Thyroid gland (tissue), 4 donors: ENCODE measurements at regions not wholly inside any gene's neighbourhood (a gene's known extent, or its start where the extent isn't known, plus 50 kb on each side); places are given as distances from the start of the nearest gene placed in this dataset.

Source experiments
- DNase-seq, 2 donors: peaks; one replicate each; pipeline ENCODE4 v3.0.0-alpha.2; 2019
- H3K27ac ChIP-seq, 3 donors: fragments of 200-600 bp; sonication (generic); 1 replicate in 2 of 3; 2 replicates in 1 of 3; pipeline ENCODE4 v1.5.1; 2016 to 2019; ENCODE audit warnings: mild to moderate bottlenecking in 1 of 3, moderate library complexity in 1 of 3
- H3K27me3 ChIP-seq: fragments of 200-600 bp; sonication (generic); one replicate; pipeline ENCODE4 v1.5.1; 2019
- H3K36me3 ChIP-seq, 2 donors: fragments of 200-600 bp; sonication (generic); one replicate each; pipeline ENCODE4 v1.5.1; 2016 to 2019
- H3K4me1 ChIP-seq, 2 donors: fragments of 200-600 bp; sonication (generic); one replicate each; pipeline ENCODE4 v1.5.1; 2017 to 2019
- H3K4me3 ChIP-seq, 3 donors: fragments of 200-600 bp; sonication (generic); replicated peaks in 1 of 3; 1 replicate in 2 of 3; 2 replicates in 1 of 3; pipeline ENCODE4 v1.5.1; 2016; ENCODE audit warnings: mild to moderate bottlenecking in 1 of 3
- H3K9me3 ChIP-seq: fragments of 200-600 bp; sonication (generic); one replicate; pipeline ENCODE4 v1.5.1; 2017
- CTCF ChIP-seq, 6 experiments: fragments of 200-600 bp in 3 of 6; fragments of 450-650 bp in 3 of 6; sonication (generic) in 3 of 6; IDR thresholded peaks; one replicate each; pipeline ENCODE4 v1.5.1; 2016 to 2019; ENCODE audit warnings: antibody characterized with exemption in 6 of 6, mild to moderate bottlenecking in 2 of 6, inconsistent platforms in 1 of 6, moderate library complexity in 1 of 6
- POLR2A ChIP-seq, 2 donors: fragments of 450-650 bp; IDR thresholded peaks; one replicate each; pipeline ENCODE4 v1.6.1; 2017; ENCODE audit warnings: antibody characterized with exemption in 2 of 2, mild to moderate bottlenecking in 2 of 2, moderate library complexity in 1 of 2
- WGBS, 2 donors: methylation state at CpG; one replicate each; pipeline ENCODE4 v1.1.5; 2017; 5-methylcytosine and 5-hydroxymethylcytosine counted together
- intact Hi-C: fragments of 100-400 bp; cut with DNase I; formaldehyde crosslinking; loops from one replicate; pipeline ENCODE4 v1.15.1; 2023

GRCh38 chr5:89128092-89128491 lies 245.1 kb upstream of the MEF2C start:
- no peak for DNase-seq
- H3K4me3 ChIP-seq = no peak overlapping the region
- H3K36me3 ChIP-seq = no peaks in the 10 kb centered on the region
- no peaks in the 10 kb centered on the region for H3K4me1 ChIP-seq
- H3K9me3 ChIP-seq = no peaks in the 10 kb centered on the region
- no peak overlapping the region for H3K27ac ChIP-seq
- intact Hi-C loops = no loop called here
- H3K27me3 ChIP-seq = no peaks in the 10 kb centered on the region
- TF ChIP-seq CTCF (IDR thresholded peaks at IDR 0.05) = no peak
- no peak for TF ChIP-seq POLR2A (IDR thresholded peaks at IDR 0.05)
- 55 to 83% methylated on average over 2 of the region's 2 CpGs for WGBS, 2 donors

GRCh38 chr5:89127191-89127590 lies 244.2 kb upstream of the MEF2C start:
- 89 to 92% methylated on average over 3 of the region's 3 CpGs for WGBS, 2 donors
- intact Hi-C loops = no loop called here
- H3K36me3 ChIP-seq = no peaks in the 10 kb centered on the region

GRCh38 chr5:89125372-89125771 lies 242.4 kb upstream of the MEF2C start:
- Histone ChIP-seq H3K36me3 (no peaks in the 10 kb centered on the region), H3K9me3 (no peaks in the 10 kb centered on the region), H3K27ac (no peak overlapping the region), H3K4me3 (no peak overlapping the region), H3K27me3 (no peaks in the 10 kb centered on the region), H3K4me1 (no peaks in the 10 kb centered on the region)
- intact Hi-C loops = no loop called here
- 94 to 96% methylated on average over 2 of the region's 2 CpGs for whole genome bisulfite sequencing, 2 donors
- TF ChIP-seq POLR2A (IDR thresholded peaks at IDR 0.05) (no peak), CTCF (IDR thresholded peaks at IDR 0.05) (no peak)
- no peak for DNase-seq

More at GRCh38 chr5:89127191-89127590, 244.2 kb upstream of the MEF2C start:
- Histone ChIP-seq H3K9me3 (no peaks in the 10 kb centered on the region), H3K27ac (no peak overlapping the region), H3K4me3 (no peak overlapping the region), H3K4me1 (no peaks in the 10 kb centered on the region), H3K27me3 (no peaks in the 10 kb centered on the region)
- DNase-seq = no peak
- TF ChIP-seq CTCF (IDR thresholded peaks at IDR 0.05) (no peak), POLR2A (IDR thresholded peaks at IDR 0.05) (no peak)

- Histone ChIP-seq H3K36me3 (no peaks in the 10 kb centered on the region), H3K4me1 (no peaks in the 10 kb centered on the region), H3K4me3 (no peak overlapping the region), H3K27ac (no peak overlapping the region), H3K9me3 (no peaks in the 10 kb centered on the region), H3K27me3 (no peaks in the 10 kb centered on the region)
- intact Hi-C loops = no loop called here
- WGBS, 2 donors = 82 to 85% methylated on average over 2 of the region's 2 CpGs
- no peak for TF ChIP-seq CTCF (IDR thresholded peaks at IDR 0.05)
- TF ChIP-seq POLR2A (IDR thresholded peaks at IDR 0.05) = no peak
- no peak for DNase-seq
These were observed 240.6 kb upstream of the MEF2C start for GRCh38 chr5:89123581-89123980.

- Histone ChIP-seq H3K27ac (no peak overlapping the region), H3K4me1 (no peaks in the 10 kb centered on the region), H3K9me3 (no peaks in the 10 kb centered on the region), H3K36me3 (no peaks in the 10 kb centered on the region), H3K4me3 (no peak overlapping the region), H3K27me3 (no peaks in the 10 kb centered on the region)
- 78 to 79% methylated on average over 3 of the region's 3 CpGs for WGBS, 2 donors
- DNase-seq = no peak
- intact Hi-C loops = no loop called here
- TF ChIP-seq CTCF (IDR thresholded peaks at IDR 0.05) = no peak
- TF ChIP-seq POLR2A (IDR thresholded peaks at IDR 0.05) = no peak
These were observed 237.7 kb upstream of the MEF2C start for GRCh38 chr5:89120719-89121118.
